Gastroesophageal sphincter (tissue), 3 donors: ENCODE measurements at regions not wholly inside any gene's neighbourhood (a gene's known extent, or its start where the extent isn't known, plus 50 kb on each side); places are given as distances from the start of the nearest gene placed in this dataset.

Experiments
- EP300 ChIP-seq: sonication (generic); formaldehyde crosslinking; IDR thresholded peaks from one replicate; pipeline ENCODE4 v1.6.1; 2017; ENCODE audit warnings: antibody characterized with exemption, mild to moderate bottlenecking
- POLR2AphosphoS5 ChIP-seq: sonication (generic); formaldehyde crosslinking; IDR thresholded peaks from one replicate; pipeline ENCODE4 v1.6.1; 2017; ENCODE audit warnings: antibody characterized with exemption
- TF ChIP-seq, protein P1 (sequence below), 4 experiments: fragments of 200-600 bp in 2 of 4; fragments of 450-650 bp in 2 of 4; sonication (generic) in 1 of 4; IDR thresholded peaks; one replicate each; pipeline ENCODE4 v1.5.1; 2017 to 2019; ENCODE audit warnings: antibody characterized with exemption in 4 of 4, mild to moderate bottlenecking in 2 of 4, moderate library complexity in 2 of 4

DNA sequence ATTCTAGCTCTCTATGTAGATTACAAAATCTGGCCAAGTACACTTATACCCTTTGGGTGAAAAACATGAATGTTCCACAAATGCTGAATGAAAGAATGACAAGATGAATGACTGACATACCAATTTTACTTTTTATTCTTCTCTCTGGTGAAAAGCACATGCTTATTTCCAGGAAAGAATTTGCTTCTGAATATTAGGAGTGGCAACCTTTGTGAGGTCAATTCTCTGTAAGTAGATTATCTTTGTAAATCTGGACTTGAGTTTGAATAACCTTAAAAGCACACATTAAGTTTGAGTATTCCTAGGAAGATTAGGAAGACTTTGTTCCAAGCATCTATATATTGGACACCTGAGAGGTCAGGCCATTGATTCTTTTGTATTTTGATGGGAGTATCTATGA lies 78.1 kb upstream of the P2RY1 start:
- no peak for TF ChIP-seq POLR2AphosphoS5
- TF ChIP-seq, protein P1, sequence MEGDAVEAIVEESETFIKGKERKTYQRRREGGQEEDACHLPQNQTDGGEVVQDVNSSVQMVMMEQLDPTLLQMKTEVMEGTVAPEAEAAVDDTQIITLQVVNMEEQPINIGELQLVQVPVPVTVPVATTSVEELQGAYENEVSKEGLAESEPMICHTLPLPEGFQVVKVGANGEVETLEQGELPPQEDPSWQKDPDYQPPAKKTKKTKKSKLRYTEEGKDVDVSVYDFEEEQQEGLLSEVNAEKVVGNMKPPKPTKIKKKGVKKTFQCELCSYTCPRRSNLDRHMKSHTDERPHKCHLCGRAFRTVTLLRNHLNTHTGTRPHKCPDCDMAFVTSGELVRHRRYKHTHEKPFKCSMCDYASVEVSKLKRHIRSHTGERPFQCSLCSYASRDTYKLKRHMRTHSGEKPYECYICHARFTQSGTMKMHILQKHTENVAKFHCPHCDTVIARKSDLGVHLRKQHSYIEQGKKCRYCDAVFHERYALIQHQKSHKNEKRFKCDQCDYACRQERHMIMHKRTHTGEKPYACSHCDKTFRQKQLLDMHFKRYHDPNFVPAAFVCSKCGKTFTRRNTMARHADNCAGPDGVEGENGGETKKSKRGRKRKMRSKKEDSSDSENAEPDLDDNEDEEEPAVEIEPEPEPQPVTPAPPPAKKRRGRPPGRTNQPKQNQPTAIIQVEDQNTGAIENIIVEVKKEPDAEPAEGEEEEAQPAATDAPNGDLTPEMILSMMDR (IDR thresholded peaks at IDR 0.05), result no peak
- TF ChIP-seq EP300, result no peak
